ENCODE measurements at regions not wholly inside any gene's neighbourhood (a gene's known extent, or its start where the extent isn't known, plus 50 kb on each side); places are given as distances from the start of the nearest gene placed in this dataset.

- DNase-seq (ENCODE audit: low read depth, low spot score) = no peak
- H4K20me1 ChIP-seq (ENCODE audit: insufficient read depth) = no peaks in the 10 kb centered on the region
- ChIA-PET RAD21 (ENCODE audit: low non-redundant PET in 1 of 2, low total read pairs in 2 of 2, uncharacterized antibody in 2 of 2, unreplicated experiment in 2 of 2) (no interaction called here), CTCF (no interaction called here), POLR2A (no interaction called here)
- BruUV-seq (replicated peaks) = no TSS peak
- H3K4me1 ChIP-seq (ENCODE audit: control insufficient read depth in 1 of 2, insufficient read depth in 2 of 2, low read length in 2 of 2) = no peaks in the 10 kb centered on the region
- no peak for ATAC-seq
- H3K36me3 ChIP-seq (ENCODE audit: control insufficient read depth in 1 of 2, insufficient read depth in 2 of 2, low read length in 2 of 2) = no peaks in the 10 kb centered on the region
- no peak overlapping the region for H2AFZ ChIP-seq (ENCODE audit: low read depth, low read length, poor library complexity, severe bottlenecking)
- TF ChIP-seq JUND (IDR thresholded peaks at IDR 0.05) = no peak
- TF ChIP-seq FOSL1 (IDR thresholded peaks at IDR 0.05; ENCODE audit: low read depth) = no peak
- H3K27me3 ChIP-seq (ENCODE audit: insufficient read depth, low read length) = no peaks in the 10 kb centered on the region
- intact Hi-C loops (cut with micrococcal nuclease) = no loop called here
- H3K79me2 ChIP-seq (ENCODE audit: insufficient read depth, low read length) = no peaks in the 10 kb centered on the region
- no peaks in the 10 kb centered on the region for H3K9me2 ChIP-seq (ENCODE audit: insufficient read depth)
- H3K27ac ChIP-seq (ENCODE audit: low read depth, low read length) = no peak overlapping the region
- H3K9me3 ChIP-seq (ENCODE audit: control insufficient read depth in 1 of 2, insufficient read depth in 1 of 2, low read depth in 1 of 2, low read length in 2 of 2) = 0 out of 4 replicates have a peak, but pooled peaks cover 0 to 6% of the 10 kb centered on the region in 2 experiments
- no peak overlapping the region for H3K4me2 ChIP-seq (ENCODE audit: low read length)
- no peak overlapping the region for H3K9ac ChIP-seq (ENCODE audit: low read length)
- no peak overlapping the region for H3K4me3 ChIP-seq (replicated peaks in 1 of 2; ENCODE audit: low read depth in 1 of 2, low read length in 2 of 2)
Measured at GRCh38 chr22:44371741-44372525, 59.2 kb upstream of the SHISAL1 start.

- Histone ChIP-seq H3K27me3 (ENCODE audit: insufficient read depth, low read length) (0 out of 2 replicates have a peak, but pooled peaks cover 2% of the 10 kb centered on the region), H3K4me3 (replicated peaks in 1 of 2; ENCODE audit: low read depth in 1 of 2, low read length in 2 of 2) (no peak overlapping the region), H3K36me3 (ENCODE audit: control insufficient read depth in 1 of 2, insufficient read depth in 2 of 2, low read length in 2 of 2) (no peaks in the 10 kb centered on the region), H3K9me3 (ENCODE audit: control insufficient read depth in 1 of 2, insufficient read depth in 1 of 2, low read depth in 1 of 2, low read length in 2 of 2) (0 out of 4 replicates have a peak, but pooled peaks cover 0 to 6% of the 10 kb centered on the region in 2 experiments), H3K9ac (ENCODE audit: low read length) (no peak overlapping the region), H3K27ac (ENCODE audit: low read depth, low read length) (no peak overlapping the region), H3K4me1 (ENCODE audit: control insufficient read depth in 1 of 2, insufficient read depth in 2 of 2, low read length in 2 of 2) (no peaks in the 10 kb centered on the region), H3K9me2 (ENCODE audit: insufficient read depth) (no peaks in the 10 kb centered on the region), H2AFZ (ENCODE audit: low read depth, low read length, poor library complexity, severe bottlenecking) (no peak overlapping the region), H3K79me2 (ENCODE audit: insufficient read depth, low read length) (no peaks in the 10 kb centered on the region), H3K4me2 (ENCODE audit: low read length) (no peak overlapping the region), H4K20me1 (ENCODE audit: insufficient read depth) (no peaks in the 10 kb centered on the region)
- ChIA-PET POLR2A (no interaction called here), RAD21 (ENCODE audit: low non-redundant PET in 1 of 2, low total read pairs in 2 of 2, uncharacterized antibody in 2 of 2, unreplicated experiment in 2 of 2) (no interaction called here), CTCF (no interaction called here)
- no peak for ATAC-seq
- no TSS peak for BruUV-seq (replicated peaks)
- intact Hi-C loops (cut with micrococcal nuclease) = no loop called here
- DNase-seq (ENCODE audit: low read depth, low spot score) = no peak
- TF ChIP-seq FOSL1 (IDR thresholded peaks at IDR 0.05; ENCODE audit: low read depth) (no peak), SRF (IDR thresholded peaks at IDR 0.05; ENCODE audit: low read depth) (no peak), RAD21 (IDR thresholded peaks at IDR 0.05; ENCODE audit: low read depth) (no peak), EGR1 (IDR thresholded peaks at IDR 0.05; ENCODE audit: low read depth) (no peak), CEBPB (IDR thresholded peaks at IDR 0.05; ENCODE audit: low read depth) (no peak), ZBTB33 (IDR thresholded peaks at IDR 0.05; ENCODE audit: extremely low read depth, insufficient replicate concordance, low read length) (no peak), CBX3 (IDR thresholded peaks at IDR 0.05; ENCODE audit: low read depth) (no peak), CTCF (IDR thresholded peaks at IDR 0.05 in 2 of 3, conservative IDR thresholded peaks at IDR 0.05 in 1 of 3; ENCODE audit: borderline replicate concordance in 1 of 3, insufficient read depth in 1 of 3, low read depth in 2 of 3, low read length in 2 of 3) (no peak), POLR2AphosphoS5 (IDR thresholded peaks at IDR 0.05; ENCODE audit: low read depth, low read length) (no peak), JUND (IDR thresholded peaks at IDR 0.05) (no peak), POLR2A (IDR thresholded peaks at IDR 0.05; ENCODE audit: borderline replicate concordance, extremely low read depth, insufficient read depth, insufficient read length) (no peak), SP1 (IDR thresholded peaks at IDR 0.05; ENCODE audit: low read depth) (no peak), ZNF274 (IDR thresholded peaks at IDR 0.05; ENCODE audit: low read depth, low read length) (no peak), EZH2phosphoT487 (IDR thresholded peaks at IDR 0.05; ENCODE audit: borderline replicate concordance) (no peak), YY1 (IDR thresholded peaks at IDR 0.05; ENCODE audit: extremely low read depth, insufficient replicate concordance, low read depth, low read length) (no peak)
Measured at GRCh38 chr22:44369916-44370801, 57.4 kb upstream of the SHISAL1 start.

Measured in HCT116 (cell line).